ENCODE measurements at regions not wholly inside any gene's neighbourhood (a gene's known extent, or its start where the extent isn't known, plus 50 kb on each side); places are given as distances from the start of the nearest gene placed in this dataset.
"Not testable (repeated sequence)": the region's sequence is repeated elsewhere in the genome, so short reads cannot be mapped to it uniquely, and the experiment has no call there.

- TF ChIP-seq EZH2 (IDR thresholded peaks at IDR 0.05; ENCODE audit: borderline replicate concordance, low read length) = no peak
- no peak for TF ChIP-seq CTCF (IDR thresholded peaks at IDR 0.05; ENCODE audit: low read length)
These were observed 516.3 kb downstream of the ZIC3 start for GRCh38 chrX:138082251-138082650.

GRCh38 chrX:138082896-138083295, 517.0 kb downstream of the ZIC3 start:
- no peaks in the 10 kb centered on the region for H3K36me3 ChIP-seq (ENCODE audit: insufficient read depth, low read length)
- no peaks in the 10 kb centered on the region for H3K9me2 ChIP-seq (ENCODE audit: low read depth, low read length)
- H3F3A ChIP-seq (ENCODE audit: insufficient read depth, low read length) = no peaks in the 10 kb centered on the region
- H4K20me1 ChIP-seq (ENCODE audit: insufficient read depth, low read length) = no peaks in the 10 kb centered on the region
- H3K9ac ChIP-seq (ENCODE audit: low read length) = no peak overlapping the region
- no peaks in the 10 kb centered on the region for H3K79me2 ChIP-seq (ENCODE audit: insufficient read depth, low read length)
- no peaks in the 10 kb centered on the region for H3K4me1 ChIP-seq (ENCODE audit: insufficient read depth, low read length, severe bottlenecking)
- no peak overlapping the region for H3K27ac ChIP-seq (ENCODE audit: low read depth, low read length, poor library complexity, severe bottlenecking)
- no peak overlapping the region for H3K4me2 ChIP-seq (ENCODE audit: low read length)
- no peaks in the 10 kb centered on the region for H3K9me3 ChIP-seq (ENCODE audit: low read length)
- H3K27me3 ChIP-seq (ENCODE audit: insufficient read depth, low read length) = no peaks in the 10 kb centered on the region
- TF ChIP-seq EZH2 (IDR thresholded peaks at IDR 0.05; ENCODE audit: borderline replicate concordance, low read length) (no peak), CTCF (IDR thresholded peaks at IDR 0.05; ENCODE audit: low read length) (no peak)
- no peak overlapping the region for H3K4me3 ChIP-seq (ENCODE audit: low read depth, low read length, poor library complexity, severe bottlenecking)
- no peak overlapping the region for H2AFZ ChIP-seq (ENCODE audit: low read length)

More at GRCh38 chrX:138082251-138082650, 516.3 kb downstream of the ZIC3 start:
- Histone ChIP-seq H3K79me2 (ENCODE audit: insufficient read depth, low read length) (no peaks in the 10 kb centered on the region), H3K9me3 (ENCODE audit: low read length) (no peaks in the 10 kb centered on the region), H3F3A (ENCODE audit: insufficient read depth, low read length) (no peaks in the 10 kb centered on the region), H3K36me3 (ENCODE audit: insufficient read depth, low read length) (no peaks in the 10 kb centered on the region), H4K20me1 (ENCODE audit: insufficient read depth, low read length) (no peaks in the 10 kb centered on the region), H3K9ac (ENCODE audit: low read length) (no peak overlapping the region), H3K9me2 (ENCODE audit: low read depth, low read length) (no peaks in the 10 kb centered on the region), H3K4me3 (ENCODE audit: low read depth, low read length, poor library complexity, severe bottlenecking) (no peak overlapping the region), H3K4me1 (ENCODE audit: insufficient read depth, low read length, severe bottlenecking) (no peaks in the 10 kb centered on the region), H3K27me3 (ENCODE audit: insufficient read depth, low read length) (no peaks in the 10 kb centered on the region), H3K4me2 (ENCODE audit: low read length) (no peak overlapping the region), H3K27ac (ENCODE audit: low read depth, low read length, poor library complexity, severe bottlenecking) (no peak overlapping the region), H2AFZ (ENCODE audit: low read length) (no peak overlapping the region)

GRCh38 chrX:138110910-138111309, 545.0 kb downstream of the ZIC3 start:
- not testable (repeated sequence) for H3K27me3 ChIP-seq (ENCODE audit: insufficient read depth, low read length); H3K4me2 ChIP-seq (ENCODE audit: low read length); H3K36me3 ChIP-seq (ENCODE audit: insufficient read depth, low read length); H4K20me1 ChIP-seq (ENCODE audit: insufficient read depth, low read length); H2AFZ ChIP-seq (ENCODE audit: low read length); H3K27ac ChIP-seq (ENCODE audit: low read depth, low read length, poor library complexity, severe bottlenecking); H3F3A ChIP-seq (ENCODE audit: insufficient read depth, low read length); H3K9ac ChIP-seq (ENCODE audit: low read length); H3K4me3 ChIP-seq (ENCODE audit: low read depth, low read length, poor library complexity, severe bottlenecking); H3K4me1 ChIP-seq (ENCODE audit: insufficient read depth, low read length, severe bottlenecking); H3K79me2 ChIP-seq (ENCODE audit: insufficient read depth, low read length); H3K9me2 ChIP-seq (ENCODE audit: low read depth, low read length); H3K9me3 ChIP-seq (ENCODE audit: low read length)

- Histone ChIP-seq H3K36me3 (ENCODE audit: insufficient read depth, low read length) (no peaks in the 10 kb centered on the region), H3K9ac (ENCODE audit: low read length) (no peak overlapping the region), H4K20me1 (ENCODE audit: insufficient read depth, low read length) (no peaks in the 10 kb centered on the region), H3F3A (ENCODE audit: insufficient read depth, low read length) (no peaks in the 10 kb centered on the region), H3K9me2 (ENCODE audit: low read depth, low read length) (no peaks in the 10 kb centered on the region), H3K79me2 (ENCODE audit: insufficient read depth, low read length) (no peaks in the 10 kb centered on the region), H3K27ac (ENCODE audit: low read depth, low read length, poor library complexity, severe bottlenecking) (no peak overlapping the region), H2AFZ (ENCODE audit: low read length) (no peak overlapping the region), H3K4me2 (ENCODE audit: low read length) (no peak overlapping the region), H3K4me1 (ENCODE audit: insufficient read depth, low read length, severe bottlenecking) (no peaks in the 10 kb centered on the region), H3K4me3 (ENCODE audit: low read depth, low read length, poor library complexity, severe bottlenecking) (no peak overlapping the region), H3K9me3 (ENCODE audit: low read length) (no peaks in the 10 kb centered on the region), H3K27me3 (ENCODE audit: insufficient read depth, low read length) (no peaks in the 10 kb centered on the region)
- TF ChIP-seq EZH2 (IDR thresholded peaks at IDR 0.05; ENCODE audit: borderline replicate concordance, low read length) = no peak
- no peak for TF ChIP-seq CTCF (IDR thresholded peaks at IDR 0.05; ENCODE audit: low read length)
These were observed 561.4 kb downstream of the ZIC3 start for GRCh38 chrX:138127314-138127713.
